GM12878 (cell line): ENCODE measurements at regions not wholly inside any gene's neighbourhood (a gene's known extent, or its start where the extent isn't known, plus 50 kb on each side); places are given as distances from the start of the nearest gene placed in this dataset.

Experiments used
- BACH1 ChIP-seq: fragments of 450-650 bp; IDR thresholded peaks from 2 replicates; pipeline ENCODE4 v1.6.1; 2017; ENCODE audit warnings: mild to moderate bottlenecking, borderline replicate concordance
- TF ChIP-seq, protein P1 (sequence below): fragments of 450-650 bp; conservative IDR thresholded peaks from 2 replicates; pipeline ENCODE4 v1.6.1; 2017; ENCODE audit warnings: mild to moderate bottlenecking, moderate library complexity
- TF ChIP-seq, protein P2 (sequence below), 3 experiments: IDR thresholded peaks in 2 of 3; conservative IDR thresholded peaks in 1 of 3; 2 replicates each; pipeline ENCODE4 v1.5.1; 2011; ENCODE audit warnings: low read depth in 3 of 3, low read length in 3 of 3, mild to moderate bottlenecking in 3 of 3, control low read depth in 2 of 3, moderate library complexity in 2 of 3, inconsistent platforms in 1 of 3, mixed read lengths in 1 of 3; ENCODE audit not compliant: control insufficient read depth in 2 of 3, insufficient read depth in 1 of 3; ENCODE audit errors: extremely low read depth in 1 of 3
- TF ChIP-seq, protein P3 (sequence below): IDR thresholded peaks from 2 replicates; pipeline ENCODE4 v1.6.1; 2011; ENCODE audit warnings: low read depth, low read length, improper control_type of control experiment, borderline replicate concordance

DNA sequence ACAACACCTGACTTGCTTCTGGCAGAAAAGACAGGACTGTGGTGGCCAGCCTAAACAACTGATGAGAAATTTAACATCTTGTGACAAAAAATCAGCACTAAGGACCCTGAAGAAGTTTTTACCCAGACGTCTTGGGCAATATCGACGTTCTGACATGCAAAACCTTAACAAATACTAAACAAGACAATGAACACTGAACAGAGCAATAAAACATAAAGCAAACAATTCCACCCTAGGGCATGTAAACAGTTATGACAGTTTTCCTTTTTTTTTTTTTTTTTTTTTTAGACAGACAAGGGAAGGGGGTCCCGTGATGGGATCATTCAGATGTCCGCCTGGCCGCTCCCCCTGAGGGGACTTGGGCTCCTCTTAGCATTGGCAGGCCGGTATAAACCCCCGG, 738.0 kb downstream of the SI start:
- TF ChIP-seq, protein P1, sequence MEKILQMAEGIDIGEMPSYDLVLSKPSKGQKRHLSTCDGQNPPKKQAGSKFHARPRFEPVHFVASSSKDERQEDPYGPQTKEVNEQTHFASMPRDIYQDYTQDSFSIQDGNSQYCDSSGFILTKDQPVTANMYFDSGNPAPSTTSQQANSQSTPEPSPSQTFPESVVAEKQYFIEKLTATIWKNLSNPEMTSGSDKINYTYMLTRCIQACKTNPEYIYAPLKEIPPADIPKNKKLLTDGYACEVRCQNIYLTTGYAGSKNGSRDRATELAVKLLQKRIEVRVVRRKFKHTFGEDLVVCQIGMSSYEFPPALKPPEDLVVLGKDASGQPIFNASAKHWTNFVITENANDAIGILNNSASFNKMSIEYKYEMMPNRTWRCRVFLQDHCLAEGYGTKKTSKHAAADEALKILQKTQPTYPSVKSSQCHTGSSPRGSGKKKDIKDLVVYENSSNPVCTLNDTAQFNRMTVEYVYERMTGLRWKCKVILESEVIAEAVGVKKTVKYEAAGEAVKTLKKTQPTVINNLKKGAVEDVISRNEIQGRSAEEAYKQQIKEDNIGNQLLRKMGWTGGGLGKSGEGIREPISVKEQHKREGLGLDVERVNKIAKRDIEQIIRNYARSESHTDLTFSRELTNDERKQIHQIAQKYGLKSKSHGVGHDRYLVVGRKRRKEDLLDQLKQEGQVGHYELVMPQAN, result no peak
- TF ChIP-seq, protein P2, sequence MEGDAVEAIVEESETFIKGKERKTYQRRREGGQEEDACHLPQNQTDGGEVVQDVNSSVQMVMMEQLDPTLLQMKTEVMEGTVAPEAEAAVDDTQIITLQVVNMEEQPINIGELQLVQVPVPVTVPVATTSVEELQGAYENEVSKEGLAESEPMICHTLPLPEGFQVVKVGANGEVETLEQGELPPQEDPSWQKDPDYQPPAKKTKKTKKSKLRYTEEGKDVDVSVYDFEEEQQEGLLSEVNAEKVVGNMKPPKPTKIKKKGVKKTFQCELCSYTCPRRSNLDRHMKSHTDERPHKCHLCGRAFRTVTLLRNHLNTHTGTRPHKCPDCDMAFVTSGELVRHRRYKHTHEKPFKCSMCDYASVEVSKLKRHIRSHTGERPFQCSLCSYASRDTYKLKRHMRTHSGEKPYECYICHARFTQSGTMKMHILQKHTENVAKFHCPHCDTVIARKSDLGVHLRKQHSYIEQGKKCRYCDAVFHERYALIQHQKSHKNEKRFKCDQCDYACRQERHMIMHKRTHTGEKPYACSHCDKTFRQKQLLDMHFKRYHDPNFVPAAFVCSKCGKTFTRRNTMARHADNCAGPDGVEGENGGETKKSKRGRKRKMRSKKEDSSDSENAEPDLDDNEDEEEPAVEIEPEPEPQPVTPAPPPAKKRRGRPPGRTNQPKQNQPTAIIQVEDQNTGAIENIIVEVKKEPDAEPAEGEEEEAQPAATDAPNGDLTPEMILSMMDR (IDR thresholded peaks at IDR 0.05 in 2 of 3, conservative IDR thresholded peaks at IDR 0.05 in 1 of 3; ENCODE audit: control insufficient read depth in 2 of 3, extremely low read depth in 1 of 3, insufficient read depth in 1 of 3, low read depth in 3 of 3, low read length in 3 of 3), result no peak
- TF ChIP-seq BACH1, result no peak
- TF ChIP-seq, protein P3, sequence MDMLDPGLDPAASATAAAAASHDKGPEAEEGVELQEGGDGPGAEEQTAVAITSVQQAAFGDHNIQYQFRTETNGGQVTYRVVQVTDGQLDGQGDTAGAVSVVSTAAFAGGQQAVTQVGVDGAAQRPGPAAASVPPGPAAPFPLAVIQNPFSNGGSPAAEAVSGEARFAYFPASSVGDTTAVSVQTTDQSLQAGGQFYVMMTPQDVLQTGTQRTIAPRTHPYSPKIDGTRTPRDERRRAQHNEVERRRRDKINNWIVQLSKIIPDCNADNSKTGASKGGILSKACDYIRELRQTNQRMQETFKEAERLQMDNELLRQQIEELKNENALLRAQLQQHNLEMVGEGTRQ, result no peak
